HCT116 (cell line): ENCODE measurements at regions not wholly inside any gene's neighbourhood (a gene's known extent, or its start where the extent isn't known, plus 50 kb on each side); places are given as distances from the start of the nearest gene placed in this dataset.

Experiments used
- CEBPB ChIP-seq: IDR thresholded peaks from 2 replicates; pipeline ENCODE4 v1.6.1; 2012; ENCODE audit warnings: low read depth
- ELF1 ChIP-seq: IDR thresholded peaks from 2 replicates; pipeline ENCODE4 v1.6.1; 2012; ENCODE audit warnings: low read depth, borderline replicate concordance
- POLR2A ChIP-seq: IDR thresholded peaks from 2 replicates; pipeline ENCODE4 v1.7.0; 2011; ENCODE audit warnings: borderline replicate concordance; ENCODE audit not compliant: insufficient read depth, insufficient read length; ENCODE audit errors: extremely low read depth
- RAD21 ChIP-seq: IDR thresholded peaks from 2 replicates; pipeline ENCODE4 v1.6.1; 2012; ENCODE audit warnings: low read depth, mild to moderate bottlenecking
- SIN3A ChIP-seq: IDR thresholded peaks from 2 replicates; pipeline ENCODE4 v1.6.1; 2012; ENCODE audit warnings: low read depth
- SP1 ChIP-seq: IDR thresholded peaks from 2 replicates; pipeline ENCODE4 v1.6.1; 2012; ENCODE audit warnings: low read depth
- TCF7L2 ChIP-seq: IDR thresholded peaks from 2 replicates; pipeline ENCODE4 v1.7.0; 2011; ENCODE audit warnings: borderline replicate concordance, inconsistent platforms; ENCODE audit not compliant: insufficient read depth, insufficient read length; ENCODE audit errors: extremely low read depth
- TF ChIP-seq, protein P1 (sequence below), 3 experiments: fragments of 200-600 bp in 1 of 3; sonication (generic) in 1 of 3; IDR thresholded peaks in 2 of 3; conservative IDR thresholded peaks in 1 of 3; 2 replicates each; pipeline ENCODE4 v1.5.1; 2012 to 2017; ENCODE audit warnings: low read depth in 2 of 3, low read length in 2 of 3, antibody characterized with exemption in 1 of 3, borderline replicate concordance in 1 of 3, control low read depth in 1 of 3, mild to moderate bottlenecking in 1 of 3, mixed read lengths in 1 of 3, mixed run types in 1 of 3, moderate library complexity in 1 of 3; ENCODE audit not compliant: insufficient read depth in 1 of 3
- TF ChIP-seq, protein P2 (sequence below): IDR thresholded peaks from 2 replicates; pipeline ENCODE4 v1.6.1; 2012; ENCODE audit warnings: low read depth
- TF ChIP-seq, protein P3 (sequence below): IDR thresholded peaks from 2 replicates; pipeline ENCODE4 v1.6.1; 2012
- TF ChIP-seq, protein P4 (sequence below): IDR thresholded peaks from 2 replicates; pipeline ENCODE4 v1.6.1; 2012
- TF ChIP-seq, protein P5 (sequence below): IDR thresholded peaks from 2 replicates; pipeline ENCODE4 v1.6.1; 2011; ENCODE audit warnings: mild to moderate bottlenecking, low read length, moderate library complexity; ENCODE audit not compliant: insufficient replicate concordance; ENCODE audit errors: extremely low read depth

DNA sequence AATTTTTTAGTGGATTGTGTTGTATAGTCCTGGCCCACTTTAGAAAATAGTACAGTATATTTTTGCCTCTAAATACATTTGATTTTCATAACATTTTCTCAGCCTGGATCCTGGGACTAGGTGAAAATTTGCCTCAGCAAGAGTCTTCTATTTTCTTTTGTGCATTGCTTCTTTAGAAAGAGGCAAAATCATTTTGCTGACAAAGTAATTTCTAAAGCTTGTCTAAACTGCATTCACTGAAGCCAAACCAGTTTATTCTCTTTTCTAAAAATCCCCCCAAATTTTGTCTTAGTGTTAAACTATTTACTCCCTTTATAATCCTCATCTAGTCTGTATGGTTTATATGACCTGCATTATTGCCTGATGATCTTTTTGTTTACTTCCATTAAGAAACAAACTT is 326.3 kb downstream of the C4orf33 start:
- TF ChIP-seq, protein P1, sequence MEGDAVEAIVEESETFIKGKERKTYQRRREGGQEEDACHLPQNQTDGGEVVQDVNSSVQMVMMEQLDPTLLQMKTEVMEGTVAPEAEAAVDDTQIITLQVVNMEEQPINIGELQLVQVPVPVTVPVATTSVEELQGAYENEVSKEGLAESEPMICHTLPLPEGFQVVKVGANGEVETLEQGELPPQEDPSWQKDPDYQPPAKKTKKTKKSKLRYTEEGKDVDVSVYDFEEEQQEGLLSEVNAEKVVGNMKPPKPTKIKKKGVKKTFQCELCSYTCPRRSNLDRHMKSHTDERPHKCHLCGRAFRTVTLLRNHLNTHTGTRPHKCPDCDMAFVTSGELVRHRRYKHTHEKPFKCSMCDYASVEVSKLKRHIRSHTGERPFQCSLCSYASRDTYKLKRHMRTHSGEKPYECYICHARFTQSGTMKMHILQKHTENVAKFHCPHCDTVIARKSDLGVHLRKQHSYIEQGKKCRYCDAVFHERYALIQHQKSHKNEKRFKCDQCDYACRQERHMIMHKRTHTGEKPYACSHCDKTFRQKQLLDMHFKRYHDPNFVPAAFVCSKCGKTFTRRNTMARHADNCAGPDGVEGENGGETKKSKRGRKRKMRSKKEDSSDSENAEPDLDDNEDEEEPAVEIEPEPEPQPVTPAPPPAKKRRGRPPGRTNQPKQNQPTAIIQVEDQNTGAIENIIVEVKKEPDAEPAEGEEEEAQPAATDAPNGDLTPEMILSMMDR (IDR thresholded peaks at IDR 0.05 in 2 of 3, conservative IDR thresholded peaks at IDR 0.05 in 1 of 3; ENCODE audit: borderline replicate concordance in 1 of 3, insufficient read depth in 1 of 3, low read depth in 2 of 3, low read length in 2 of 3), result no peak
- TF ChIP-seq RAD21, result no peak
- TF ChIP-seq SIN3A, result no peak
- no peak for TF ChIP-seq POLR2A
- TF ChIP-seq CEBPB, result no peak
- TF ChIP-seq, protein P2, sequence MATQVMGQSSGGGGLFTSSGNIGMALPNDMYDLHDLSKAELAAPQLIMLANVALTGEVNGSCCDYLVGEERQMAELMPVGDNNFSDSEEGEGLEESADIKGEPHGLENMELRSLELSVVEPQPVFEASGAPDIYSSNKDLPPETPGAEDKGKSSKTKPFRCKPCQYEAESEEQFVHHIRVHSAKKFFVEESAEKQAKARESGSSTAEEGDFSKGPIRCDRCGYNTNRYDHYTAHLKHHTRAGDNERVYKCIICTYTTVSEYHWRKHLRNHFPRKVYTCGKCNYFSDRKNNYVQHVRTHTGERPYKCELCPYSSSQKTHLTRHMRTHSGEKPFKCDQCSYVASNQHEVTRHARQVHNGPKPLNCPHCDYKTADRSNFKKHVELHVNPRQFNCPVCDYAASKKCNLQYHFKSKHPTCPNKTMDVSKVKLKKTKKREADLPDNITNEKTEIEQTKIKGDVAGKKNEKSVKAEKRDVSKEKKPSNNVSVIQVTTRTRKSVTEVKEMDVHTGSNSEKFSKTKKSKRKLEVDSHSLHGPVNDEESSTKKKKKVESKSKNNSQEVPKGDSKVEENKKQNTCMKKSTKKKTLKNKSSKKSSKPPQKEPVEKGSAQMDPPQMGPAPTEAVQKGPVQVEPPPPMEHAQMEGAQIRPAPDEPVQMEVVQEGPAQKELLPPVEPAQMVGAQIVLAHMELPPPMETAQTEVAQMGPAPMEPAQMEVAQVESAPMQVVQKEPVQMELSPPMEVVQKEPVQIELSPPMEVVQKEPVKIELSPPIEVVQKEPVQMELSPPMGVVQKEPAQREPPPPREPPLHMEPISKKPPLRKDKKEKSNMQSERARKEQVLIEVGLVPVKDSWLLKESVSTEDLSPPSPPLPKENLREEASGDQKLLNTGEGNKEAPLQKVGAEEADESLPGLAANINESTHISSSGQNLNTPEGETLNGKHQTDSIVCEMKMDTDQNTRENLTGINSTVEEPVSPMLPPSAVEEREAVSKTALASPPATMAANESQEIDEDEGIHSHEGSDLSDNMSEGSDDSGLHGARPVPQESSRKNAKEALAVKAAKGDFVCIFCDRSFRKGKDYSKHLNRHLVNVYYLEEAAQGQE, result no peak
- TF ChIP-seq, protein P3, sequence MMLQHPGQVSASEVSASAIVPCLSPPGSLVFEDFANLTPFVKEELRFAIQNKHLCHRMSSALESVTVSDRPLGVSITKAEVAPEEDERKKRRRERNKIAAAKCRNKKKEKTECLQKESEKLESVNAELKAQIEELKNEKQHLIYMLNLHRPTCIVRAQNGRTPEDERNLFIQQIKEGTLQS, result no peak
- TF ChIP-seq TCF7L2, result no peak
- TF ChIP-seq, protein P4, sequence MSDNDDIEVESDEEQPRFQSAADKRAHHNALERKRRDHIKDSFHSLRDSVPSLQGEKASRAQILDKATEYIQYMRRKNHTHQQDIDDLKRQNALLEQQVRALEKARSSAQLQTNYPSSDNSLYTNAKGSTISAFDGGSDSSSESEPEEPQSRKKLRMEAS, result no peak
- TF ChIP-seq SP1, result no peak
- TF ChIP-seq ELF1, result no peak
- TF ChIP-seq, protein P5, sequence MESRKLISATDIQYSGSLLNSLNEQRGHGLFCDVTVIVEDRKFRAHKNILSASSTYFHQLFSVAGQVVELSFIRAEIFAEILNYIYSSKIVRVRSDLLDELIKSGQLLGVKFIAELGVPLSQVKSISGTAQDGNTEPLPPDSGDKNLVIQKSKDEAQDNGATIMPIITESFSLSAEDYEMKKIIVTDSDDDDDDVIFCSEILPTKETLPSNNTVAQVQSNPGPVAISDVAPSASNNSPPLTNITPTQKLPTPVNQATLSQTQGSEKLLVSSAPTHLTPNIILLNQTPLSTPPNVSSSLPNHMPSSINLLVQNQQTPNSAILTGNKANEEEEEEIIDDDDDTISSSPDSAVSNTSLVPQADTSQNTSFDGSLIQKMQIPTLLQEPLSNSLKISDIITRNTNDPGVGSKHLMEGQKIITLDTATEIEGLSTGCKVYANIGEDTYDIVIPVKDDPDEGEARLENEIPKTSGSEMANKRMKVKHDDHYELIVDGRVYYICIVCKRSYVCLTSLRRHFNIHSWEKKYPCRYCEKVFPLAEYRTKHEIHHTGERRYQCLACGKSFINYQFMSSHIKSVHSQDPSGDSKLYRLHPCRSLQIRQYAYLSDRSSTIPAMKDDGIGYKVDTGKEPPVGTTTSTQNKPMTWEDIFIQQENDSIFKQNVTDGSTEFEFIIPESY, result no peak
